GM19193 (cell line): ENCODE measurements at regions not wholly inside any gene's neighbourhood (a gene's known extent, or its start where the extent isn't known, plus 50 kb on each side); places are given as distances from the start of the nearest gene placed in this dataset.

Experiments
- POLR2A ChIP-seq: IDR thresholded peaks from 4 replicates; pipeline ENCODE4 v1.6.1; 2011; ENCODE audit not compliant: insufficient read depth, insufficient read length; ENCODE audit errors: extremely low read depth

DNA sequence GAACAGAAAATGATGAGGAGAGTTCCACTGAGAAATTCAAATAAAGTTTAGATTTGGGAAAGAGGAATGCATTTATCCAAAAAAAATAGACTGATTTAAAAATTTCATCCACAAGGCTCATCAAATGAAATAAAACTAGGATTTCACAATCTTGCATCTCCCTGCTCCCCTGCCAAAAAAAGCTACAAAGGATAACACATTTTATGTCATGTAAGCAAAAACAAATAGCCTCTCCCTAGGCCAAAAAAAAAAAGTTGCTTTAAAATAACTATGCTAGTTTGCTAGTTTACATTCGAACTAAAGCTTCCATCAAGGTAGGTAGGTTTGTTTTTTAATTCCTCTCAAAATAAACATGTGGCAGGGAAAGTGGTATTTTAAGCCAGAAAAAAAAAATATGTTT is 465.5 kb upstream of the ID2 start:
- no peak for TF ChIP-seq POLR2A

DNA sequence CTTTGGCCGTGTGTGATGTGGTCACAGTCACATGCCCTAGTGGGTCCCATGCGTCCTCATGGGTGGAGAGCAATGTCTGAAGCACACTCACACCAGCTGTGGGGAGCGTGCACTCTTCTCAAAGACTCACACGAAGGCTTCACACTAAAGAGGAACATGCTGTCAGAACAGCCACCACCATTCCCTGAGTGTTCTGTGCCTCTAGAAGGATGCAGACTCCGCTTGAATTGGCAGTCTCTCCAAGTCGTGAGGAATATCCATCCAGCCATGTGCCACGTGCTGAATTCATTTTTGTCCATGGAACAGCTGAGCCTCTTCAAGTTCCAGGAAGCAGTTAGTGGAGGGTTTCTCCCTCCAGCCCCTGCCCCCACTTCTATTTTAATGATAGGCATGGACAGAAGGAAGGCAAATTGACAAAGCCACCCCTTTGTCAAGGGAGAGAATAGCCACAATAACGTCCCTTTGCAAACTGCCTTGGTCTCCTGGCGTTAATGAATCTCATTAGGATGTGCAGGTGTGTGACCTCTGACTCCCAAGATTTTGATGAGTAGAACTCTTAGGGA is 464.3 kb upstream of the ID2 start:
- no peak for TF ChIP-seq POLR2A

DNA sequence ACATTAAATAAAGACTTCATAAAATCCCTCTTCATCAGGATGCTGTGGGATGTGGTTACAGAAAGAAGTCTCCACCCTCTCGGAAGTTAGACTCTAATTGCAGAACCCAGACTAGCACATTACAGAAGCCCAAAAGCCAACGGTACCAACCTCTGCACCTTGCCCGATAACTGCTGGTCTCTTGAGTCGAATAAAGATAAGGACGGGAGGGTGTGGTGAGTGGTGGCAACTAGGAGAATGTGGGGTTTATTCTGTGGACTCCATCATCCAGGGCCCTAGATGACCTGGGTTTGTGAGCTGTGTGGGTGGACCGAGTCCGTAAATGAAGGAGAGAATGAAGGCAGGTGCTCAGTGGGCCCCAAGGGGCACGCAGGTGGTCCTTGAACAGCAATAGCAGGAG is 462.8 kb upstream of the ID2 start:
- TF ChIP-seq POLR2A: no peak

DNA sequence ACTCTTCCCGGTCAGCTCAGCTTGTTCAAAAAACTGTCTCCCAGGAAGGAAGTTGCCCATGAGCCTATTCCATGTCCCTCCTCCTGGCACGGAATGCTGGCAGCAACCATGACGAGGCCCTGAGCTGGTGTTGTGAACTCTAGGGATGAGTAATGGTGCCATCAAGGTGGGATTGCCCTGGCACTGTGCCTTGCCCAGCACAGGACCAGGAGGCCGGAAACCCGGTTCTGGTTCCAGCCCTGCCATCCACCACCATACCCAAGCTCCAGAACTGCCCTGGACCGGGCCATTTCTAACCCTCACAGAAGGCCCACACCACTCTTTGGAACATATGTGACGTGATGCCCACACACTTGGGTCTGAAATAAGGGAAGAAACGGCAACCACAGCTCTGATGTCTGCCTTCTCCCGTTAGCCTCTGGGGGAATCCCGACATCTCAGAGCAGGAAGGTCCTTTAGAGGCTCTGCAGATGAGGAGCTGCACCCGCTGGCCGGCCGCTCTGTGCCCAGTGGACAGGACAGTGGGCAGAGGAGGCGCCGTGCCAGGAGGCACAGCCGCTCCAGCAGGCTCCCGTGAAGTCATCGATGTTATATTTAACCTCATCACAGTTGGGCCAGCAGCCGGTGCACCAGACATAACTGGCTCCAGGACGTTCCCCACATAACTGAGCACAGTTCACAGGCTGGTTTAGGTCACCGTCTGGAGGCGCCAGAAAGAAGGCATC is 462.1 kb upstream of the ID2 start:
- no peak for TF ChIP-seq POLR2A

DNA sequence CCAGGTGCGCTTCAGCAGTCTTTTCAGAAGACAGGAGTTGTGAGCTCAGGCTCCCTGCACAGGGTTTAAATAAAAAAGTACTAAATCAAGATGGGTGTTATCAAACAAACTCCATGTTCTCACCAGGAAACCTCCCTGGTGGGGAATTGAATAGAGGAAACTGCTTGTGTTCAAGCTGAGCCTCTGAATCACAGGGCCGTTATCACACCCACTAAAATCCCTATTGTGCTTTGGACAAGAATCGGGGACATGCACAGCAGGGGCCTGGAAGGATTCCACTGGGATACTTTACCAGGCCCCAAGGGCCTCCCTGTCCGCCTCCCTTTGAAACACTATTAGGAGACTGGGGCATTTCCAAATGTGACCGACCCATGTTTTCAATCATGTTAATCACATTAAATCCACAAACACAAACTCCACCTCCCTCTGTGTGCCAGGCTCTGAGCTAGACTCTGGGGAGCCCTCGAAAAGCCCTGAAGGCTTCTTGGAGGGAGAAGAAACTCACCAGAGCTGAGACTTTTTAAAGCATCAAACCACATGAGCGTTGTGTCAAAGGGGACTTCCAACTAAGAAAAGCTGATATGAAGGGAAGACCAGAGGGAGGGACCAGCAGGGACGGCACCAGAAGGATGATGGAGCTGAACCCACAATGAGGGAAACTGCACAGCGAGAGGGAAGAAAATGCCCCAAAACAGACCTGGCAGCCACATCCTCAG is 458.7 kb upstream of the ID2 start:
- no peak for TF ChIP-seq POLR2A

DNA sequence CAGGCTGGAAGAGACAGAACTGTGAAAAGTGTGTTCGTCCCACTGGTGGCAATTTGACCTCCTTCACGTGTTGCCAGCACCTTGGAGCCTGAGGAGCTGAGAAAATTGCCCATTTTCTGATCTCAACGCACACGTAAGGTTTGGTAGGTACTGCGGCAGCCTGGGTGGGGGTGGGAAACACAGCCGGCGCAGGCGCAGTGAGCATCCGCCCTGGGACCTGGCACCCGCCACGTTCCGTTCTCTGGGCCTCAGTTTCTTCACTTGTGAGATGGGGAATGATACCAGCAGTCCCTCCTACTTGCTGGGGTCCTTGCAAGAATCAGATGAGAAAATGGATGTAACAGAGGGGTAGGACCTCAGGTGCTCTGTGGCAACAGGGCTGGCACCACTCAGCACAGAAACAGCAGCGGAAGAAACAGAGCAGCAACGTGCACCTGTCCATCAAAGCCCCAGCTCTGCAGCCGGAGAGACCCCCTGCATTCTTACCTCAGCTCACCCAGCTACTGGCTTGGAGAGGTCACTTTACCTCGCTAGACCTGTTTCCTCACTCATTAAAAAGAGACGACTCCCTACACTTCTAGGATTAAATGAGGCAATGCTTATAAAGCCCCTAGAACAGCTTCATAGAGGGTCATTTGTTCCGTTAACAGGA is 458.0 kb upstream of the ID2 start:
- no peak for TF ChIP-seq POLR2A

DNA sequence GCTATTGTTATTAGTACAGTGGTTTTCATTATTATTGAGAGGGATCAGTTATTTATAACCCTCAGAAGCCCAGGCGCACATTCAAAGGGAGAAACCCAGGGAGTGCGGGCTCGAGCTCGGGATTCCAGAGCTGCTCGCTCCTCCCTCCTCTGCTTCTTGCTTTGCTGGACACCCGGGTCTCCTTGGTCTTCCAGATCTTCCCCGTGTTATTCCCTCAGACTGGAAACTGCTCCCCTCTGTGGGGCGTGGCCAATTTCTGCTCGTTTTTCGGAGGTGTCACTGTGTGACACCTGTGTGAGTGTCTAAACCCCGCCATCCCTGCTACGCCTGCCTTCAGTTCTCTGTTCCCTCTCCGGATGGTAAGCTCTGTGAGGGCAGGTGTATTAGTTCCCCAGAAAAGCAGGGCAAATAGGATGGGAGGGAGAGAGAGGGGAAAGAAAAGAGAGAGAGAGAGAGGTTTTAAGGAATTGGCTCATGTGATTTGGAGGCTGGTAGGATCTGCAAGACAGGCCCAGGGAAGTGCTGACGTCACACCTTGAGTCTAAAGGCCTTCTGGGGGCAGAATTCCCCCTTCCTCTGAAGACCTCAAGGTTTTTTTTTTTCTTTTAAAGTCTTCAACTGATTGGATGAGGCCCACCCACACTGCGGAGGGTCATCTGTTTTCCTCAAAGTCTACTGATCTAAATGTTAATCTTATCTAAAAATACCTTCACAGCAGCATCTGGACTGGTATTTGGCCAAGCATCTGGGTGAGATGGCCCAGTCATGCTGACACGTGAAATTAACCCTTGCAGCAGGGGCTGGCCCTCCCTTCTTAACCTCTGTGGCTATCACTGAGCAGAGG is 457.3 kb upstream of the ID2 start:
- TF ChIP-seq POLR2A: no peak

DNA sequence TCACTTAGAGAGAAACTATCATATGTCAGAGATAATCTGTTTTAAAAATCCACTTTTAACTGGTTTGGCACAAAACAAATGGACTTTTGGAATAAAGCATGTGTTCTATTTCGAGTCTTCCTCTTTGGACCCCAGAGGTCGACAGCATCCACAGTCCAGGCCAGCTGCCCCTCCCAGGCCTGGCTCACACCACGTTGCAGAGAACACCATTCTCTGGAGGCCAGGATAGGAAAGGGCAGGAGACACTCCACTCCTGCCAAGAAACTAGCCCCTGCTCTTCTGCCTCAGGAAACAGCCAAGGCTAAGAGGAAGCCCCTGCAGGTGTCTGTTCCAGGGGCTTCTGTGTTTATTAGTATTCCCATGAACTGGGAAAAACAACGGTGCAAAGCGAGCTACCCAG is 456.6 kb upstream of the ID2 start:
- TF ChIP-seq POLR2A: no peak

DNA sequence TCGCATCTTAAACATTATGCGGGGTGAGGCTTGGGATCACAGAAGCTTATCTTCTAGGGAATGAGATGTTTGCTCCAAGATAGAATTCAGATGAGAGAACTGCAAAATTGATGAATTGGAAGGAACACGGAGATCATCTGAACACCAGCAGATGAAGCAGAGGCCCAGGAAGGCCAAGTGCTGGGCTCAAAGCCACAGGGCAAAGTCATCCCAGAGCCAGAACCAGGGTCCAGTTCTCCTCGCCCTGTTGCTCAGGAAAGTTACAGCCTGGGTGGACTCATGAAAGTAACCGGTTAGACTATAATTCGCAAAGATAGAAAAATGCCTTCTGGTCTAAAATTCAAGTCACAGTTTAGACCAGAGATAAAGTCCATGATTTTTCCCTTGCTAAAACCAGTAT is 456.1 kb upstream of the ID2 start:
- TF ChIP-seq POLR2A: no peak

DNA sequence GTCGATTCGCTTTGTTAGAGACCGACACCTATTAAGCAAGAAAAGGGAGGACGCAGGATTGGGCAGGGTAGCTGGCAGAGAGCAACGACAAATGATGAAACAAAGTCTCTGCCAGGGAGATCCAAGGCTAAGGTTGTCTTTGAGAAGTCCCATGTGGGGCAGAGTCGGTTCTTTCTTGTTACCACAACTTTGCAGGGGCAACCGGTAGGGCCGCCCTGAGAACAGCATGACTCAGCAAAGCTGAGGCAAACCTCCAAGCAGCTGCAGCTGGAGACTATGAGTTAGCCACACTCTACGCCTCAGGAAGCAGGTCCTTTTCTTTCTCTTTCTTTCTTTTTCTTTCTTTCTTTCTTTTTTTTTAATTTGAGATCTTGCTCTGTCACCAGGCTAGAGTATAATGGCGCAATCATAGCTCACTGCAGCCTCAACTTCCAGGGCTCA is 452.3 kb upstream of the ID2 start:
- TF ChIP-seq POLR2A: no peak

DNA sequence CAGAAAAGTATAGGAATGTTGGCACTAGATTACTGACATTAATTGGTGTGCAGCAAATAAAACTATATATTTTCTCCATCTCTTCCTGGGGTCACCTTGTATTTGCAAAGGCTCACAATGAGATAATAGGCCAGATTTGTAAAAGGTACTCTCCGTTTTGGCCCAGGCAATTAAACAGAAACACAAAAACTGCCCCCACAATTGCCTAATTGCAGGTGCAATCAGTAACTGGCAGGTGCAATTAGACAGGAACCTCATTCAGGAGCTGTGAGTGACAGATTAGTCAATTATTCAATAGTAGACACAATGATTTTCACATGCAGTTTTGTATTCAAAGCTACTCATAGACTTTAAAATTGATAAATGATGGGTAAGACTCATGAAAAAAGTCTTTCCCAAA is 451.4 kb upstream of the ID2 start:
- TF ChIP-seq POLR2A: no peak

DNA sequence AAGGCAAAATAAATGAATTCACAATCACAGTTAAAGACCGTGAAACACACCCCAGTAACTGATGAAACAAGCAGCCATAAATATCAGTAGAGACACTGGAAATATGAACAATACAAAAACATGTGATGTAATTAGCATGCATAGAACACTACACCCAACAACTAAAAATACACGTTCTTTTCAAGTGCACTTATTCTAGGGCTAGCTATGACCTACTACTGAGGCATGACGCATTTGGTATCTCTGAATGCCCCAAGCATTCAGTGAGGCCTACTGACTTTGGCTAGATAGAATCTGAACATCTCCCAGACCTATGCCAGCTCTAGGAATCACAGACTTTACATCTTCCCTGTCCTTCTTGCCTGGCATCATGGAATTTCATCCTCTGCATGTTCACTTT is 450.0 kb upstream of the ID2 start:
- TF ChIP-seq POLR2A: no peak

DNA sequence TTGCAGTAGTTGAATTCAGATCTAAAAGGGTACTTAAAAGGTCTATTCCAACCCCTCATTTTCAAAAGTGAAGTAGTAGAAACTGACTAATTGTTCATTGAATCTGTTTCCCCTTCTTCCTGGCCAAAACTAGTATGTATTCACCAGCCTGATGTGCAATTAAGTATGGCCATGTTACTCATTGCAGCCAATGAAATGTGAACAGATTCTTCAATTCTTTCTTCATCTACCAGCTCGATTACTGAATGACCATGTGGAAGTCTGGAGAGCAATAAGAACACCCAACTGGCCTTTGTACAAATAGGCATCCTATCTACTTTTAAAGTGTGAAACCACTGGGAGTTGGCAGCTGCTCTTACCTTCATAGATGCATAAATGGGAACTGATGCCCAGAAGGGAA is 449.0 kb upstream of the ID2 start:
- no peak for TF ChIP-seq POLR2A

DNA sequence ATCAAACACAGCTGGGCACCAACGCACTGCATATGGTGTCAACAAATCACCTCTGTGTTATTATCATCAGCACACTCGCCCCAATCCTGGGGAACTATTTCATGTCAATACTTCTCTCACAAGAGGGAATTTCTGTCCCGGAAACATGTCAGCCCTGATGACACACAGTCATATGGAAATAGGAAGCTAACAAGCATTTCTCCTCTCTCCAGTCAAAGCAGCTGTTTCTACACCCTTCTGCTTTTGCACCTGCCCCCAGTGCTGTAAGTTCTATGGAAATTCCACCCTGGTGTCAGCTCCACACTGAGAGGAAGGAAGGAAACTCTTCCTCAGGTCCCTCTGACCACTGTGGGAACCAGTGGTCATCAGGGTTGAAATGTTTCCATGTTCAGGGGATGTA is 447.6 kb upstream of the ID2 start:
- no peak for TF ChIP-seq POLR2A
